Thyroid gland (tissue), 4 donors: ENCODE measurements at regions not wholly inside any gene's neighbourhood (a gene's known extent, or its start where the extent isn't known, plus 50 kb on each side); places are given as distances from the start of the nearest gene placed in this dataset.

Experiments
- DNase-seq, 2 donors: peaks; one replicate each; pipeline ENCODE4 v3.0.0-alpha.2; 2019
- H3K27ac ChIP-seq, 3 donors: fragments of 200-600 bp; sonication (generic); 1 replicate in 2 of 3; 2 replicates in 1 of 3; pipeline ENCODE4 v1.5.1; 2016 to 2019; ENCODE audit warnings: mild to moderate bottlenecking in 1 of 3, moderate library complexity in 1 of 3
- H3K27me3 ChIP-seq: fragments of 200-600 bp; sonication (generic); one replicate; pipeline ENCODE4 v1.5.1; 2019
- H3K36me3 ChIP-seq, 2 donors: fragments of 200-600 bp; sonication (generic); one replicate each; pipeline ENCODE4 v1.5.1; 2016 to 2019
- H3K4me1 ChIP-seq, 2 donors: fragments of 200-600 bp; sonication (generic); one replicate each; pipeline ENCODE4 v1.5.1; 2017 to 2019
- H3K4me3 ChIP-seq, 3 donors: fragments of 200-600 bp; sonication (generic); replicated peaks in 1 of 3; 1 replicate in 2 of 3; 2 replicates in 1 of 3; pipeline ENCODE4 v1.5.1; 2016; ENCODE audit warnings: mild to moderate bottlenecking in 1 of 3
- H3K9me3 ChIP-seq: fragments of 200-600 bp; sonication (generic); one replicate; pipeline ENCODE4 v1.5.1; 2017
- CTCF ChIP-seq, 6 experiments: fragments of 200-600 bp in 3 of 6; fragments of 450-650 bp in 3 of 6; sonication (generic) in 3 of 6; IDR thresholded peaks; one replicate each; pipeline ENCODE4 v1.5.1; 2016 to 2019; ENCODE audit warnings: antibody characterized with exemption in 6 of 6, mild to moderate bottlenecking in 2 of 6, inconsistent platforms in 1 of 6, moderate library complexity in 1 of 6
- POLR2A ChIP-seq, 2 donors: fragments of 450-650 bp; IDR thresholded peaks; one replicate each; pipeline ENCODE4 v1.6.1; 2017; ENCODE audit warnings: antibody characterized with exemption in 2 of 2, mild to moderate bottlenecking in 2 of 2, moderate library complexity in 1 of 2
- WGBS, 2 donors: methylation state at CpG; one replicate each; pipeline ENCODE4 v1.1.5; 2017; 5-methylcytosine and 5-hydroxymethylcytosine counted together
- intact Hi-C: fragments of 100-400 bp; cut with DNase I; formaldehyde crosslinking; loops from one replicate; pipeline ENCODE4 v1.15.1; 2023

- H3K4me3 ChIP-seq: no peak overlapping the region
- no peaks in the 10 kb centered on the region for H3K27me3 ChIP-seq
- no peak for DNase-seq
- no peaks in the 10 kb centered on the region for H3K36me3 ChIP-seq
- H3K27ac ChIP-seq: no peak overlapping the region
- 65 to 73% methylated on average over 3 of the region's 3 CpGs for WGBS, 2 donors
- TF ChIP-seq CTCF (IDR thresholded peaks at IDR 0.05) (no peak), POLR2A (IDR thresholded peaks at IDR 0.05) (no peak)
- no peaks in the 10 kb centered on the region for H3K4me1 ChIP-seq
- H3K9me3 ChIP-seq: no peaks in the 10 kb centered on the region
- intact Hi-C loops: no loop called here
These were observed 585.8 kb downstream of the ADGRL2 start for GRCh38 chr1:82386365-82387011.

GRCh38 chr1:82384776-82385175, 584.0 kb downstream of the ADGRL2 start:
- Histone ChIP-seq H3K9me3 (no peaks in the 10 kb centered on the region), H3K4me1 (no peaks in the 10 kb centered on the region), H3K27ac (no peak overlapping the region), H3K36me3 (no peaks in the 10 kb centered on the region), H3K27me3 (no peaks in the 10 kb centered on the region), H3K4me3 (no peak overlapping the region)
- no peak for DNase-seq
- 84 to 86% methylated on average over 3 of the region's 3 CpGs for WGBS, 2 donors
- TF ChIP-seq CTCF (IDR thresholded peaks at IDR 0.05): no peak
- TF ChIP-seq POLR2A (IDR thresholded peaks at IDR 0.05): no peak
- intact Hi-C loops: no loop called here

GRCh38 chr1:82377201-82377884, 576.6 kb downstream of the ADGRL2 start:
- H3K27ac ChIP-seq: no peak overlapping the region
- TF ChIP-seq CTCF (IDR thresholded peaks at IDR 0.05) (no peak), POLR2A (IDR thresholded peaks at IDR 0.05) (no peak)
- intact Hi-C loops: no loop called here
- H3K4me3 ChIP-seq: no peak overlapping the region
- DNase-seq: no peak
- H3K27me3 ChIP-seq: no peaks in the 10 kb centered on the region
- H3K9me3 ChIP-seq: no peaks in the 10 kb centered on the region
- 90 to 93% methylated on average over 5 of the region's 5 CpGs for WGBS, 2 donors
- no peaks in the 10 kb centered on the region for H3K4me1 ChIP-seq
- no peaks in the 10 kb centered on the region for H3K36me3 ChIP-seq

- intact Hi-C loops: no loop called here
- TF ChIP-seq POLR2A (IDR thresholded peaks at IDR 0.05): no peak
- no peak for TF ChIP-seq CTCF (IDR thresholded peaks at IDR 0.05)
- WGBS, 2 donors: 97 to 98% methylated on average over 2 of the region's 2 CpGs
- H3K27ac ChIP-seq: no peak overlapping the region
- H3K27me3 ChIP-seq: no peaks in the 10 kb centered on the region
- H3K36me3 ChIP-seq: no peaks in the 10 kb centered on the region
- H3K4me3 ChIP-seq: no peak overlapping the region
- no peaks in the 10 kb centered on the region for H3K4me1 ChIP-seq
- no peaks in the 10 kb centered on the region for H3K9me3 ChIP-seq
- DNase-seq: no peak
These were observed 573.0 kb downstream of the ADGRL2 start for GRCh38 chr1:82373710-82374109.

GRCh38 chr1:82371844-82372498, 571.2 kb downstream of the ADGRL2 start:
- Histone ChIP-seq H3K4me3 (no peak overlapping the region), H3K36me3 (no peaks in the 10 kb centered on the region), H3K27ac (no peak overlapping the region), H3K9me3 (no peaks in the 10 kb centered on the region), H3K4me1 (no peaks in the 10 kb centered on the region), H3K27me3 (no peaks in the 10 kb centered on the region)
- no peak for DNase-seq
- no peak for TF ChIP-seq CTCF (IDR thresholded peaks at IDR 0.05)
- no peak for TF ChIP-seq POLR2A (IDR thresholded peaks at IDR 0.05)
- whole genome bisulfite sequencing, 2 donors: 58 to 65% methylated on average over 3 of the region's 3 CpGs
- intact Hi-C loops: no loop called here
